HUES64 (cell line): ENCODE measurements at regions not wholly inside any gene's neighbourhood (a gene's known extent, or its start where the extent isn't known, plus 50 kb on each side); places are given as distances from the start of the nearest gene placed in this dataset.

Source experiments
- H3K27ac ChIP-seq: 2 replicates; pipeline ENCODE4 v1.7.0; 2013; ENCODE audit warnings: low read depth, low read length, inconsistent platforms
- H3K27me3 ChIP-seq: 2 replicates; pipeline ENCODE4 v1.6.1; 2013; ENCODE audit warnings: mild to moderate bottlenecking, low read length; ENCODE audit not compliant: insufficient read depth
- H3K36me3 ChIP-seq: 2 replicates; pipeline ENCODE4 v1.6.1; 2013; ENCODE audit warnings: mild to moderate bottlenecking, low read length; ENCODE audit not compliant: insufficient read depth
- H3K4me1 ChIP-seq: 2 replicates; pipeline ENCODE4 v1.6.1; 2013; ENCODE audit warnings: mild to moderate bottlenecking, low read length, moderate library complexity; ENCODE audit not compliant: insufficient read depth
- H3K4me3 ChIP-seq: 2 replicates; pipeline ENCODE4 v1.5.1; 2013; ENCODE audit warnings: mild to moderate bottlenecking, low read length, moderate library complexity
- H3K9ac ChIP-seq: 2 replicates; pipeline ENCODE4 v1.6.1; 2013; ENCODE audit warnings: mild to moderate bottlenecking, low read depth, low read length
- H3K9me3 ChIP-seq: 2 replicates; pipeline ENCODE4 v1.6.1; 2013; ENCODE audit warnings: low read depth, low read length; ENCODE audit not compliant: insufficient read depth
- WGBS: fragments of 150-250, 120-280 bp; methylation state at CpG from one replicate; pipeline ENCODE4 v1.1.7; 2013; ENCODE audit warnings: missing lambda C conversion rate; 5-methylcytosine and 5-hydroxymethylcytosine counted together

DNA sequence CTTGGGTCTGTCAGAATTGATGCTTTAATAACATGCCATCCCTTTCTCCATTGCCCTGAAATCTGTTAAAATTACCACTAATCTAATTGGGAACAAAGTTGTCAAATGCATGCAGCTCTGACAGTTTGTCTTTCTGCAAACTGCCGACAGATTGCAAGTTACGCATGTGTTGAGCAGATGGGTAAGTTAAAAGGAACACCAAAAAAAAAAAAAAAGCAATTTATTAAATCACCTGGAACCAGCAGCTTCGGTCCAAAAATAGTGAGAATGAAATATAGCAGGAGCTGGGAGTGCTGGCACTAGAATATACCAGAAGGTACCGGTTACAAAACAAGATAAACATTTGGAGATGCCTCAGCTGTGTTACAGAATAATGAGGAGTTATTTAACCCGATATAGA, 149.6 kb upstream of the C1orf87 start:
- no peak overlapping the region for H3K9ac ChIP-seq
- no peaks in the 10 kb centered on the region for H3K27me3 ChIP-seq
- H3K9me3 ChIP-seq = no peaks in the 10 kb centered on the region
- H3K4me1 ChIP-seq = no peaks in the 10 kb centered on the region
- H3K36me3 ChIP-seq = no peaks in the 10 kb centered on the region
- 93% methylated on average over 4 of the region's 5 CpGs for WGBS
- H3K27ac ChIP-seq = no peak overlapping the region
- no peak overlapping the region for H3K4me3 ChIP-seq

- no peaks in the 10 kb centered on the region for H3K36me3 ChIP-seq
- no peak overlapping the region for H3K4me3 ChIP-seq
- no peaks in the 10 kb centered on the region for H3K9me3 ChIP-seq
- H3K27me3 ChIP-seq = no peaks in the 10 kb centered on the region
- H3K27ac ChIP-seq = no peak overlapping the region
- H3K9ac ChIP-seq = no peak overlapping the region
- no peaks in the 10 kb centered on the region for H3K4me1 ChIP-seq
- 93% methylated on average over 11 of the region's 11 CpGs for WGBS
Observed at GRCh38 chr1:60222360-60223115, 149.0 kb upstream of the C1orf87 start.

DNA sequence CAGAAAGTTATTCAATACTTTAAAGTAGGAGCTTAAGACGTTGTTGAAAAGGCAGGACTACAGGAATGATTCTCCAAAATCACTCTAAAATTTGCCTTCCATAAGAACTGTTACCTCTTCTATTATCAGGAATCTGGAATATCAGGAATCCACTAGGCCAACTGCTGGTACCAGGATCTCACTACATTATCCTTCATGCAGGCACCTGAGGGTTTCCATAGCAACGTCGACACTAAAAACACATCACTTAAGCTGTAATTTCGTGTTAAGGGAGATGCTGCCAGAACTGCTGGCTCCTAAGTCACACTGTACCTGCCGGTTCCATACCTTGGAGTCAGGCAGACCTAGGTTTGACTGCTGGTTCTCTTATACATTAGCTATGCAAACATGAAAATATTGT, 139.7 kb upstream of the C1orf87 start:
- 90% methylated on average over 5 of the region's 5 CpGs for WGBS
- H3K36me3 ChIP-seq = no peaks in the 10 kb centered on the region
- H3K4me3 ChIP-seq = no peak overlapping the region
- H3K9ac ChIP-seq = no peak overlapping the region
- H3K27ac ChIP-seq = no peak overlapping the region
- 0 out of 2 replicates have a peak, but pooled peaks cover 3% of the 10 kb centered on the region for H3K9me3 ChIP-seq
- no peaks in the 10 kb centered on the region for H3K27me3 ChIP-seq
- no peaks in the 10 kb centered on the region for H3K4me1 ChIP-seq

- WGBS = 100% methylated on average over 1 of the region's 1 CpG
- no peak overlapping the region for H3K4me3 ChIP-seq
- H3K27ac ChIP-seq = no peak overlapping the region
- H3K9ac ChIP-seq = no peak overlapping the region
- no peaks in the 10 kb centered on the region for H3K4me1 ChIP-seq
- no peaks in the 10 kb centered on the region for H3K27me3 ChIP-seq
- no peaks in the 10 kb centered on the region for H3K36me3 ChIP-seq
- no peaks in the 10 kb centered on the region for H3K9me3 ChIP-seq
Observed at GRCh38 chr1:60196026-60196425, 122.5 kb upstream of the C1orf87 start.

- Histone ChIP-seq H3K9me3 (peaks cover 46% of the 10 kb centered on the region), H3K9ac (no peak overlapping the region), H3K36me3 (no peaks in the 10 kb centered on the region), H3K27me3 (no peaks in the 10 kb centered on the region), H3K4me3 (no peak overlapping the region), H3K27ac (no peak overlapping the region), H3K4me1 (no peaks in the 10 kb centered on the region)
- 73% methylated on average over 1 of the region's 1 CpG for WGBS
Observed at GRCh38 chr1:60185684-60186083, 112.1 kb upstream of the C1orf87 start.

GRCh38 chr1:60184521-60184920, 111.0 kb upstream of the C1orf87 start:
- Histone ChIP-seq H3K36me3 (no peaks in the 10 kb centered on the region), H3K27me3 (no peaks in the 10 kb centered on the region), H3K9ac (no peak overlapping the region), H3K27ac (no peak overlapping the region), H3K4me1 (no peaks in the 10 kb centered on the region), H3K4me3 (no peak overlapping the region), H3K9me3 (peaks cover 46% of the 10 kb centered on the region)
- 95% methylated on average over 2 of the region's 2 CpGs for WGBS

DNA sequence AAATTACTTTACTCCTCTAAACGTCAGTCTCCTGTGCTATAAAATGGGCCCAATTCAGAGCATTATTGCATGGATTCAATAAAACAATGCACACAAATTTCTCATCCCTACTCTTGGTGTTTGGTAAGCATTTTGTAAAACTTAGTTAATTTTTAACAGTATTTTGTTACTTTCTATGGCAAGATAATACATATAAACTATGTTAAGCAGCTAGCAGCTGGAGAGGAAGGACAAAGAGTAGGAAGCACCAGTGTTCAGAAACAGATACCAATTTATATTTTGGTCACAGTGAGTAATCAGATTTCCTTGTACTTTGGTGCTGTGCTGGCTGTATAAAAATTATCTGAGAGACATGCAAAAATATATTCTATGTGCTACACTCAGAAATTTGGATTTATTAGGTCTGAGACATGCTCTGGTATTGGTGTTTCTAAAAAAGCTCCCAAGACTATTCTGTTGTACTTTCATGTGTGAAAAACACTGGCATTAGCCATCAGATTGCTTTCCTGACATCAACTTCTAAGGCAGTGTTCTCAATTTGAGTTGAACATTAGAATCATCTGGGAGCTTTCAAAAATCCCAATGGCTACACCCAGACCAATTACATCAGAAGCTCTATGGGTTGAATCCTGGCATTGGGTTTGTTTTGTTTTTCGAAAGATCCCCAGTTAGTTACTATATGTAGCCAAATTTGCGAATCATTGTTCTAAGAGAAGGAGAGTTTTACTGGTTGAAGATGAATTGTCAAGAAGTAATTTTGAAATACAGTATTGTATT, 100.3 kb upstream of the C1orf87 start:
- no peaks in the 10 kb centered on the region for H3K36me3 ChIP-seq
- H3K4me3 ChIP-seq = no peak overlapping the region
- 0 out of 2 replicates have a peak, but pooled peaks cover 4% of the 10 kb centered on the region for H3K9me3 ChIP-seq
- no peak overlapping the region for H3K27ac ChIP-seq
- no peaks in the 10 kb centered on the region for H3K4me1 ChIP-seq
- H3K27me3 ChIP-seq = no peaks in the 10 kb centered on the region
- no peak overlapping the region for H3K9ac ChIP-seq
- WGBS = 94% methylated on average over 3 of the region's 3 CpGs

- WGBS = 92% methylated on average over 2 of the region's 2 CpGs
- Histone ChIP-seq H3K4me1 (no peaks in the 10 kb centered on the region), H3K9me3 (0 out of 2 replicates have a peak, but pooled peaks cover 4% of the 10 kb centered on the region), H3K27ac (no peak overlapping the region), H3K27me3 (no peaks in the 10 kb centered on the region), H3K4me3 (no peak overlapping the region), H3K9ac (no peak overlapping the region), H3K36me3 (no peaks in the 10 kb centered on the region)
Observed at GRCh38 chr1:60173006-60173405, 99.4 kb upstream of the C1orf87 start.

GRCh38 chr1:60171801-60172200, 98.2 kb upstream of the C1orf87 start:
- no peaks in the 10 kb centered on the region for H3K4me1 ChIP-seq
- H3K9ac ChIP-seq = no peak overlapping the region
- no peaks in the 10 kb centered on the region for H3K36me3 ChIP-seq
- 90% methylated on average over 4 of the region's 4 CpGs for WGBS
- no peak overlapping the region for H3K4me3 ChIP-seq
- no peak overlapping the region for H3K27ac ChIP-seq
- H3K27me3 ChIP-seq = no peaks in the 10 kb centered on the region
- H3K9me3 ChIP-seq = 0 out of 2 replicates have a peak, but pooled peaks cover 4% of the 10 kb centered on the region

DNA sequence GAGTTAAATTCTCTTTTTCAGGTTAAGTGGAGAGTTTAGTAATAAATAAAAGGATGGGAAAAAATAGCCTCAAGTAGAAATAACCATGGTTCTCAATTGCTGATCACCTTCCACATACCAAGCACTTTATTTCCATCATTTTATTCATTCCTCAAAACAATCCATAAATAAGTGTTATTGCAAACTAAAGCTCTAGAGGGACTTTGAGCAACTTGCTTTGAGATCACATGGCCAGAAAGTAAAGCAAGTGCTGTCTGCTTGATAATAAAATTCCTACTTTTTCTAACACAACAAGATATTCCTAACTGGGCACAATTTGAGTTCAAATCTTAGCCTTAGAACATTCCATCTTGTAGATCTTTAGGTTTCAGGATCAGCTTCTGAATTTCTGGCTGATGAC, 97.1 kb upstream of the C1orf87 start:
- no peaks in the 10 kb centered on the region for H3K27me3 ChIP-seq
- no peak overlapping the region for H3K4me3 ChIP-seq
- H3K36me3 ChIP-seq = no peaks in the 10 kb centered on the region
- no peak overlapping the region for H3K9ac ChIP-seq
- H3K27ac ChIP-seq = no peak overlapping the region
- H3K9me3 ChIP-seq = 0 out of 2 replicates have a peak, but pooled peaks cover 4% of the 10 kb centered on the region
- H3K4me1 ChIP-seq = no peaks in the 10 kb centered on the region

DNA sequence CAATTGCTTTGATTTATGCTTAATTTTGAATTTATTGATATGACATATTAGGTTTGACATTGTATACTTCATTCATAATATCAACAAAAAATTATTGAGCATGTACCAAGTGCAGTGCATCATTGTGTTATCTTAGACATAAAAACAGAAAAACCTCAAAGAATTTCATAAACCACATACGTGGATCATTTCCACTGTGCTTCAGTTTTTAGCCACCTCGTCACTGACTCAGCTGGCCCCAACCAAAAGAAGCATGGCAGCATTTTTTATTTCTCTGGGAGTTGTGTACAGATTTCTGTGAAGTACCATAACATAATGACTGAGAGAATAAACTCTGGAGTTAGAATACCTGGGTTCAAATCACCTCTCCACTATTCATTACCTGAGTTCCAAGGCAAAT, 95.6 kb upstream of the C1orf87 start:
- WGBS = 94% methylated on average over 2 of the region's 2 CpGs
- Histone ChIP-seq H3K36me3 (no peaks in the 10 kb centered on the region), H3K27me3 (no peaks in the 10 kb centered on the region), H3K9ac (no peak overlapping the region), H3K9me3 (0 out of 2 replicates have a peak, but pooled peaks cover 4% of the 10 kb centered on the region), H3K4me3 (no peak overlapping the region), H3K27ac (no peak overlapping the region), H3K4me1 (no peaks in the 10 kb centered on the region)
